Neuronal stem cell (in vitro differentiated cells): ENCODE measurements at regions not wholly inside any gene's neighbourhood (a gene's known extent, or its start where the extent isn't known, plus 50 kb on each side); places are given as distances from the start of the nearest gene placed in this dataset.

Experiments
- DNase-seq: peaks from one replicate; pipeline ENCODE4 v3.0.0-alpha.2; 2013; ENCODE audit warnings: low spot score
- H2AFZ ChIP-seq: one replicate; pipeline ENCODE4 v1.6.1; 2013; ENCODE audit warnings: mild to moderate bottlenecking, low read length, inconsistent platforms
- H2AK5ac ChIP-seq: 2 replicates; pipeline ENCODE4 v1.6.1; 2013; ENCODE audit warnings: low read depth, mild to moderate bottlenecking, inconsistent platforms, low read length, moderate library complexity, mixed read lengths
- H2BK120ac ChIP-seq: 2 replicates; pipeline ENCODE4 v1.6.1; 2013; ENCODE audit warnings: low read depth, mild to moderate bottlenecking, inconsistent platforms, low read length, moderate library complexity, mixed read lengths
- H2BK12ac ChIP-seq: one replicate; pipeline ENCODE4 v1.6.1; 2013; ENCODE audit warnings: low read length, inconsistent platforms
- H2BK15ac ChIP-seq: 2 replicates; pipeline ENCODE4 v1.6.1; 2013; ENCODE audit warnings: mild to moderate bottlenecking, low read length, inconsistent platforms, mixed read lengths
- H2BK5ac ChIP-seq: one replicate; pipeline ENCODE4 v1.6.1; 2013; ENCODE audit warnings: inconsistent platforms, mild to moderate bottlenecking, low read length, moderate library complexity
- H3K14ac ChIP-seq: one replicate; pipeline ENCODE4 v1.6.1; 2013; ENCODE audit warnings: low read length, inconsistent platforms
- H3K18ac ChIP-seq: 2 replicates; pipeline ENCODE4 v1.6.1; 2013; ENCODE audit warnings: low read length, inconsistent platforms
- H3K23ac ChIP-seq: 2 replicates; pipeline ENCODE4 v1.6.1; 2013; ENCODE audit warnings: low read depth, mild to moderate bottlenecking, mixed read lengths, low read length, inconsistent platforms; ENCODE audit not compliant: poor library complexity
- H3K27ac ChIP-seq: replicated peaks from 3 replicates; pipeline ENCODE4 v1.5.1; 2013; ENCODE audit warnings: low read length, inconsistent platforms
- H3K27me3 ChIP-seq, 3 experiments: 2 replicates each; pipeline ENCODE4 v1.6.1; 2013; ENCODE audit warnings: low read length in 3 of 3, mild to moderate bottlenecking in 2 of 3, inconsistent platforms in 1 of 3, low read depth in 1 of 3, mixed read lengths in 1 of 3, moderate library complexity in 1 of 3; ENCODE audit not compliant: control insufficient read depth in 3 of 3, insufficient read depth in 3 of 3
- H3K36me3 ChIP-seq, 2 donors: replicated peaks in 1 of 2; 2 replicates each; pipeline ENCODE4 v1.6.1; 2013; ENCODE audit warnings: low read length in 2 of 2; ENCODE audit not compliant: control insufficient read depth in 2 of 2, insufficient read depth in 2 of 2
- H3K4ac ChIP-seq: 2 replicates; pipeline ENCODE4 v1.6.1; 2013; ENCODE audit warnings: inconsistent platforms, mild to moderate bottlenecking, low read length, moderate library complexity
- H3K4me1 ChIP-seq, 2 donors: 1 replicate in 1 of 2; 2 replicates in 1 of 2; pipeline ENCODE4 v1.6.1; 2013; ENCODE audit warnings: low read length in 2 of 2, low read depth in 1 of 2; ENCODE audit not compliant: control insufficient read depth in 2 of 2, insufficient read depth in 1 of 2
- H3K4me2 ChIP-seq: one replicate; pipeline ENCODE4 v1.6.1; 2013; ENCODE audit warnings: mild to moderate bottlenecking, low read length, inconsistent platforms; ENCODE audit not compliant: insufficient read depth, poor library complexity, severe bottlenecking
- H3K4me3 ChIP-seq, 2 donors: 2 replicates each; pipeline ENCODE4 v1.5.1; 2013; ENCODE audit warnings: low read length in 2 of 2, mild to moderate bottlenecking in 2 of 2, inconsistent platforms in 1 of 2, moderate library complexity in 1 of 2
- H3K79me1 ChIP-seq: one replicate; pipeline ENCODE4 v1.6.1; 2013; ENCODE audit warnings: low read depth, mild to moderate bottlenecking, inconsistent platforms, low read length, moderate library complexity
- H3K9ac ChIP-seq: one replicate; pipeline ENCODE4 v1.6.1; 2013; ENCODE audit warnings: mild to moderate bottlenecking, low read depth, low read length, inconsistent platforms; ENCODE audit not compliant: poor library complexity
- H3K9me3 ChIP-seq, 2 donors: replicated peaks in 1 of 2; 2 replicates each; pipeline versions ENCODE3 to v1.6.1; 2013; ENCODE audit warnings: low read length in 2 of 2, mild to moderate bottlenecking in 2 of 2, inconsistent platforms in 1 of 2, low read depth in 1 of 2, mixed read lengths in 1 of 2, moderate library complexity in 1 of 2; ENCODE audit not compliant: control insufficient read depth in 2 of 2, insufficient read depth in 1 of 2
- H4K8ac ChIP-seq: one replicate; pipeline ENCODE4 v1.6.1; 2013; ENCODE audit warnings: low read depth, mild to moderate bottlenecking, inconsistent platforms, low read length, moderate library complexity
- H4K91ac ChIP-seq: one replicate; pipeline ENCODE4 v1.6.1; 2013; ENCODE audit warnings: low read length, low read depth, mild to moderate bottlenecking, inconsistent platforms; ENCODE audit not compliant: poor library complexity
- WGBS, 2 donors: extraction: QIAGEN DNeasy Blood & Tissue Kit; methylation state at CpG; one replicate each; pipeline ENCODE4 v1.1.7; 2013; ENCODE audit warnings: missing lambda C conversion rate in 2 of 2, mixed read lengths in 1 of 2; ENCODE audit not compliant: insufficient read length in 2 of 2, insufficient replicate concordance in 1 of 2; ENCODE audit errors: extremely low coverage in 2 of 2; 5-methylcytosine and 5-hydroxymethylcytosine counted together

DNA sequence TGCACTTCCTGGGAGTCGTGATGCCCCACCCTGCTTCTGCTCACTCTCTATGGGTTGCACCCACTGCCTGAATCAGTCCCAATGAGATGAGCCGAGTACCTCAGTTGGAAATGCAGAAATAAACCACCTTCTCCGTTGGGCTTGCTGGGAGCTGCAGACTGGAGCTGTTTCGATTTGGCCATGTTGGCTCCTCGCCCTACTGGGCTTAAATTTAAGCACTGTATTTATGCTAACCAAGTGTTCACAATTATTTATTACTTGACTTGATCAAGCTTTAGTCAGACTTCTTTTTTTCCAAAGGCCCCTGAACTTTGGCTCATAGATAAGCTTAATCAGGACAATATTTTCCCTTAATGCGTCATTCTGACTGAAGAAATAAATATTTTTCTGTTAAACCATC, 1072.4 kb upstream of the CDH9 start:
- H3K23ac ChIP-seq, result no peak overlapping the region
- WGBS, 2 donors, result no CpG with 5 or more reads among the region's 6 CpGs
- H3K4me2 ChIP-seq, result no peak overlapping the region
- H3K14ac ChIP-seq, result no peak overlapping the region
- H2AFZ ChIP-seq, result peak overlapping the region; percentile 21
- H2BK15ac ChIP-seq, result no peak overlapping the region
- DNase-seq, result no peak
- H3K9me3 ChIP-seq, result peaks cover 0 to 3% of the 10 kb centered on the region in 2 donors
- no peaks in the 10 kb centered on the region for H3K27me3 ChIP-seq
- H2AK5ac ChIP-seq, result no peak overlapping the region
- H2BK5ac ChIP-seq, result no peak overlapping the region
- H3K4me3 ChIP-seq, result no peak overlapping the region
- no peaks in the 10 kb centered on the region for H3K4me1 ChIP-seq
- no peak overlapping the region for H3K27ac ChIP-seq
- H3K4ac ChIP-seq, result no peak overlapping the region
- no peak overlapping the region for H3K9ac ChIP-seq
- no peak overlapping the region for H4K8ac ChIP-seq
- no peak overlapping the region for H3K18ac ChIP-seq
- no peak overlapping the region for H2BK120ac ChIP-seq
- H2BK12ac ChIP-seq, result no peak overlapping the region
- H4K91ac ChIP-seq, result no peak overlapping the region
- H3K36me3 ChIP-seq, result no peaks in the 10 kb centered on the region
- H3K79me1 ChIP-seq, result no peaks in the 10 kb centered on the region

DNA sequence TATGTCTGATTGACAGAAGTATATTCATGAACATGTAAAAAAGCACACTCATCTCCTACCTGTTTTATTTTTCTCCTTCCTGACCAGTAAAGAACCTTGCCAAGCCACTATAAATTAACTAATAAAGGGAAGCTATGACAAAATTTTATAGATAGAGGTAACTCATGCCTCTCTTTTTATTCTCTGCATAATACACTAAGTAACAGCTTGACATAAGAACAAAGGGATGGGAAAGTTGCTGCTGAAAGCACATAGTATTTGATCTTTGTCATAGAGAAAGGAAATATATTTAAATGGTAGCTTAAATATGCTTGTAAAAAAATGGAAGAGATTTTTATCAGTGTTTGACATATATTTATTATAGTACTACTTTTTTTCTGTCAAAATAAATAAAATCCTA, 1065.7 kb upstream of the CDH9 start:
- no peaks in the 10 kb centered on the region for H3K27me3 ChIP-seq
- no peak overlapping the region for H3K9ac ChIP-seq
- H3K4ac ChIP-seq, result no peak overlapping the region
- no peak overlapping the region for H3K18ac ChIP-seq
- no peak for DNase-seq
- no peaks in the 10 kb centered on the region for H3K4me1 ChIP-seq
- no peak overlapping the region for H4K8ac ChIP-seq
- H3K9me3 ChIP-seq, result no peaks in the 10 kb centered on the region
- H3K23ac ChIP-seq, result no peak overlapping the region
- H3K4me3 ChIP-seq, result no peak overlapping the region
- no peak overlapping the region for H2AK5ac ChIP-seq
- H3K79me1 ChIP-seq, result no peaks in the 10 kb centered on the region
- H3K14ac ChIP-seq, result no peak overlapping the region
- H2BK15ac ChIP-seq, result no peak overlapping the region
- no peaks in the 10 kb centered on the region for H3K36me3 ChIP-seq
- peak overlapping the region; percentile 53 for H2AFZ ChIP-seq
- H2BK12ac ChIP-seq, result no peak overlapping the region
- H2BK5ac ChIP-seq, result no peak overlapping the region
- no peak overlapping the region for H2BK120ac ChIP-seq
- H3K27ac ChIP-seq, result no peak overlapping the region
- no peak overlapping the region for H4K91ac ChIP-seq
- no peak overlapping the region for H3K4me2 ChIP-seq

DNA sequence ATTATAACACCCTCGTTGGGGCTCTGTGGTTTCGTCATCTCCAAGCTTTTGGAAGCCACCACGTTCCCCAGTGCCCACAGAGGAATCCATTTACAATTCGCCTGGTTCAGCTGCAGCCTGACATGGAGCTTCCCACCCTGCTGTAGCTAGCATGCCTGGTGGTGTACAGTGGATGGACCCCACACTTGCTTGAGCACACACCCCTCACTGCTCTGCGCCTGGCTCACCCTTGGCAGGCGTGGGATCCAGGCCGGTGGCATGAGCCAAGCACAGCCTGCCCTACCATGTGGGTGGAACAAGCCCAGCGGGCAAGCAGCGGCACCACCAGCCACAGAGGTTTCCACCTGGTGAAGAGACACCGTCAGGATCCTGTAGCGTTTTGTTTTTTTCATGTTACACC, 1045.7 kb upstream of the CDH9 start:
- DNase-seq, result no peak
- peak overlapping the region; percentile 36 for H2AFZ ChIP-seq
- no peak overlapping the region for H3K4me3 ChIP-seq
- no CpG with 5 or more reads among the region's 11 CpGs for WGBS, 2 donors
- no peak overlapping the region for H3K4me2 ChIP-seq
- H2BK12ac ChIP-seq, result no peak overlapping the region
- no peaks in the 10 kb centered on the region for H3K27me3 ChIP-seq
- no peak overlapping the region for H4K91ac ChIP-seq
- H2BK5ac ChIP-seq, result peak overlapping the region; percentile 24
- H3K27ac ChIP-seq, result no peak overlapping the region
- H3K4me1 ChIP-seq, result no peaks in the 10 kb centered on the region
- no peaks in the 10 kb centered on the region for H3K36me3 ChIP-seq
- H3K9me3 ChIP-seq, result peaks cover 0 to 17% of the 10 kb centered on the region in 2 donors
- H4K8ac ChIP-seq, result no peak overlapping the region
- H3K79me1 ChIP-seq, result no peaks in the 10 kb centered on the region
- H3K4ac ChIP-seq, result peak overlapping the region; percentile 66
- H2BK120ac ChIP-seq, result no peak overlapping the region
- H3K18ac ChIP-seq, result peak overlapping the region; percentile 4
- no peak overlapping the region for H3K14ac ChIP-seq
- H3K23ac ChIP-seq, result peak overlapping the region; percentile 73
- no peak overlapping the region for H2BK15ac ChIP-seq
- H3K9ac ChIP-seq, result no peak overlapping the region
- no peak overlapping the region for H2AK5ac ChIP-seq

DNA sequence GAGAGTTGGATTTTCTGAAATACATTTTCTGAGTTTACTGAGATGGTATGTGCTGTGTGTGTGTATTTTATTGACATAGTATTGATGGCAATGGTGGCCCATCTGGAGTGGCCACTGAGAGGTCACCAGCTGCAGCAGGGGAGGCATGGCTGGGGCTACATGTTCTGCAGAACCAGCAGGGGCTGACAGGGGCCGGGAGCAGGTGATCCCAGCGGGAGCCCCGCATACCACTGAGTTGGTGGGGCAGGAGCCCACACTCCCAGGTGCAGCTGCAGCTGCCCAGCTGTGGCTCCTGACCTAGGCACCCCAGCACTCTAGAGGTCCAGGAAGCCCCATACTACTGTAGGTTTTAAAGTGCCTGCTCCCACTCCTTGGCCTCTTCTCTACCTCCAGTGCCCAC, 1044.2 kb upstream of the CDH9 start:
- WGBS, 2 donors, result no CpG with 5 or more reads among the region's 3 CpGs
- H3K4me3 ChIP-seq, result no peak overlapping the region
- H3K79me1 ChIP-seq, result no peaks in the 10 kb centered on the region
- H3K36me3 ChIP-seq, result no peaks in the 10 kb centered on the region
- H3K27me3 ChIP-seq, result no peaks in the 10 kb centered on the region
- no peak overlapping the region for H3K4ac ChIP-seq
- no peak overlapping the region for H4K8ac ChIP-seq
- no peak overlapping the region for H3K18ac ChIP-seq
- peak overlapping the region; percentile 25 for H3K14ac ChIP-seq
- H4K91ac ChIP-seq, result no peak overlapping the region
- DNase-seq, result no peak
- no peak overlapping the region for H2BK120ac ChIP-seq
- H2BK12ac ChIP-seq, result no peak overlapping the region
- H3K9me3 ChIP-seq, result peaks cover 0 to 17% of the 10 kb centered on the region in 2 donors
- no peak overlapping the region for H2BK15ac ChIP-seq
- H3K4me1 ChIP-seq, result no peaks in the 10 kb centered on the region
- H3K9ac ChIP-seq, result no peak overlapping the region
- H3K23ac ChIP-seq, result no peak overlapping the region
- H2AFZ ChIP-seq, result no peak overlapping the region
- no peak overlapping the region for H2BK5ac ChIP-seq
- H3K4me2 ChIP-seq, result no peak overlapping the region
- H3K27ac ChIP-seq, result no peak overlapping the region
- H2AK5ac ChIP-seq, result no peak overlapping the region
